ENCODE measurements at regions not wholly inside any gene's neighbourhood (a gene's known extent, or its start where the extent isn't known, plus 50 kb on each side); places are given as distances from the start of the nearest gene placed in this dataset.

- DNase-seq = no peak
These were observed 294.7 kb downstream of the C7orf25 start for GRCh38 chr7:42617071-42617765.

DNA sequence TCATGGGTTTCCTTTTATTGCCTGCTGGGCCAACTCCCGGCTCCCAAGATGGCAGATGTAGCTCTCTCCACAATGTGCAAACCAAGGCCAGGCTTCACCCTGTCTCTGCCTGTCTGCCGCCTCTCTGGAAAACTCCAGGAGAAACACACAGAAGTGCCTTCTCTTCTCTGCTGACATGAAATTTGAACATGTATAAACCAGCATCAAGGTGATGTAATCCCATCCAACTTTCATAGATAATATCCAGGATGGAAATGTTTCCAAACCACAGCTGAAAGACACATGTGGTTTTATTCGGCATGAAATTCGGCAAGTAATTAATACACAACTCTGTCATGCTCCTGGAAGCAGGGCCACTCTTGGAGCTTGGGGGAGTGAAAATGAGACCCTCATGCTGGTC, 297.2 kb downstream of the C7orf25 start:
- DNase-seq = no peak

GRCh38 chr7:42611961-42612360, 299.9 kb downstream of the C7orf25 start:
- DNase-seq = no peak

DNA sequence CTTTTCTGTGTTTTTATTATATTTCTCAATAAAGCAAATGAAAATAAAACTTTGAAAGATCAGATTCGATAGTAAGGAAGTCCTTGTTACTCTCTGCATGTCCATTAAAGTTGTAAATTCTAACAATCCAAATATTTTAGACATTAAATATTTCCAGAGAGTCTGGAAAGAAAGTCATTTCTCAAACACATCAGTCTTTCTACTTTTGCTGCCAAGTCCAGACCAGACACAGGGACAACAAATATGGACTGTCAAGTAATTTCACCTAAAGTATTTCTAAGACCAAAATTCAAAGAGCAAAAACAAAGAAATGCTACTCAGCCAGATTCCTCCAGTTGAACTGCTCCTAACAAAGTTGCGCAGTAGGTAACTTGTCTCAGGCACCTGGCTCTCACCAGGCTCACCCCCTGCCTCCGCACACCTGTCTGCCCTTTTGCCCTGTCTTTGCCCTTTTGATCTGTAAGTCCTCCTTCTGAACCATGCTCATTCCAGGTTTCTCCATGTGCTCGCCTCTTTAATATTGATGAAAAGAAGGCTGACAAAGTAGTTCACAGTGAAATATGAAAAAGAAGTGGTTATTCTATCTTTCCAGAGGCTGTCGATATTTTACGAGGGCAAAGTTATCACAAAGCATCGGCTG, 300.5 kb downstream of the C7orf25 start:
- DNase-seq = no peak

- DNase-seq = no peak
These were observed 305.5 kb downstream of the C7orf25 start for GRCh38 chr7:42606193-42606905.

DNA sequence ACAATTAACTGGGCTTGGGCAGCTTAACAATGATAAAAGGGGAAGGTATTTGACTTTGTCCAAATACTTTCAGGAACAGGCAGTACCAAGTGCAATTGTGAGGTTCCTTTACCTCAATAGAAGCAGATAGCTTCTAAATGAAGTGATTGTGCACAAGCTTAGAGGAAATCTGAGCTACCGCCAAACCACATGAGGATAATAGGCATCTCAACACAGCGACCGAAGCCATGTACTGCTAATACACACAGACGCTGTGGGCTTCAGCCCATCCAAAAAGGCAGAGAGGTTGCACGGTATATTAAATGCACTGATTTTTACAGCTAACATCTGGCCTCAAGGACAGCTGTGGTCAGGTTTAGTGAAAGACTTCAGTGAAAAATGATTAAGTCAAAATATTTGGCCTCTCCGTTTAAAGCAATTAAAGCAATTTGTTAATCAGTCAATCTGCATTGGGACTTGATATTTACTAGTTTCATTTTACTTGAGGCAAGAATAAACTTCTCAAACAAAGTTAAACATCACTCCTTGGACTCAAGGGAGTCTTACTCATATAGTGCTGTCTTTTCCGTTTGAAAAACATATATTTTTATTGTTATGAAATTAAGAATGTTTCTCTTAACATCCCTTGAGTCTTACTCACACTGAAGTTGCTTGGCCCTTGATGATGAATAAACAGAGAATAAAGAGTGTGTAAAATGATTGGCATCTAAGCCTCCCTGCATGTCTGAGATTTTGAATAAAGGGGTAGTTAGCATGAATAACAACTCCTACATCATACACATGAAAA, 306.3 kb downstream of the C7orf25 start:
- no peak for DNase-seq

GRCh38 chr7:42603496-42603895, 308.4 kb downstream of the C7orf25 start:
- DNase-seq = no peak

DNA sequence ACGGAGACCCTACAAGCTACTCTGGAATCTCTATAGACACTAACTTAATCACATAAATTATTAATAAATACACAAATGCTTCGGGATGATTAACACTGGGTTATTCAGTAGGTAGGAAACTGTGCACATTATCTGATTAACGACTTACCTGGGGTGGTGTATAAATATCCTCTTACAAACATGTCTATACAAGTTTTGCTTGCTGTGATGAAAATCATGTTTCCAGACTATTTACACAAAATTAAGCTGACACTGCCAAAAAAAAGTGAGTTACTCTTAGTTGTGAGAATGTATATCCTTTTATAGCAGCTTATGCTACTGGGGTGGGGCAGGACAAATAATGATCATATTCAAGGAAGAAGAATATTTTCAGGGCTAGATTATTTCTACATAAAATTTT, 314.6 kb downstream of the C7orf25 start:
- no peak for DNase-seq

- DNase-seq = no peak
These were observed 315.1 kb downstream of the C7orf25 start for GRCh38 chr7:42596737-42597136.

- no peak for DNase-seq
These were observed 318.0 kb downstream of the C7orf25 start for GRCh38 chr7:42593860-42594259.

DNA sequence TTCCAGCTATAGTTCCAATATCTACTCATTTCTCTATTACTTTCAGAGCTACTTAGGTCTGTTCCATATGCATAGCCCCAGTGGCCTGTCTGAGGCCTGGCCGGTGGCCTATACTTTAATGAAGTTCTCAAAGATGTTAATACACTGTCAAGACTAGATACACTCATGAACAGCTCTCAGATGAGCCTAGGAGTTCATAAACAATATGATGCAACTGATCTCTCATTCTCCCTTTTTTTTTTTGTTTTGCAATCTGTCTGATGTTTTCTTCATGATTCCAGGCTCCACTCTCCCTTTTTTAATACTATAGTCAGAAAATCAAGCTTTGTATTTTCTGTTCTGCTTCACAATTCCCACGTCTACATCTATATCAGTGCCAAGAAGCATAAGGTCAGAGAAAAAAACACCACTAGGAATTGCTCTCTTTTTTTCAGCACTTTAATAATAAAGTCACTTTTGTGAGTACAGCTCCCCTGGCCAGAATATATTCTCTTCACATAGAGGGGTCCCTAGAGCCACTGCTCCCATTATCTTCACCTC, 321.0 kb downstream of the C7orf25 start:
- DNase-seq = no peak

DNA sequence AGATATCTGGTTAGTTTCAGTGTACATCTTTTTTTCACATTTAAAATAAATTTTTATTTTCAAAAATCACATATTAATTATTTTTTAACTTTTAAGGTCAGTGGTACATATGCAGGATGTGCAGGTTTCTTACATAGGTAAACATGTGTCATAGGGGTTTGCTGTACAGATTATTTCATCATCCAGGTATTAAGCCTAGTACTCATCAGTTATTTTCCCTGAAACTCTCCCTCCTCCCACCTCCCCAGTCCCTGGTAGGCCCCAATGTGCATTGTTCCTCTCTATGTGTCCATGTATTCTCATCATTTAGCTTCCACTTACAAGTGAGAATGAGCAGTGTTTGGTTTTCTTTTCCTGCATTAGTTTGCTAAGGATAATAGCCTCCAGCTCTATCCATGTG, 323.0 kb downstream of the C7orf25 start:
- DNase-seq = no peak

GRCh38 chr7:42587806-42588205, 324.1 kb downstream of the C7orf25 start:
- no peak for DNase-seq

DNA sequence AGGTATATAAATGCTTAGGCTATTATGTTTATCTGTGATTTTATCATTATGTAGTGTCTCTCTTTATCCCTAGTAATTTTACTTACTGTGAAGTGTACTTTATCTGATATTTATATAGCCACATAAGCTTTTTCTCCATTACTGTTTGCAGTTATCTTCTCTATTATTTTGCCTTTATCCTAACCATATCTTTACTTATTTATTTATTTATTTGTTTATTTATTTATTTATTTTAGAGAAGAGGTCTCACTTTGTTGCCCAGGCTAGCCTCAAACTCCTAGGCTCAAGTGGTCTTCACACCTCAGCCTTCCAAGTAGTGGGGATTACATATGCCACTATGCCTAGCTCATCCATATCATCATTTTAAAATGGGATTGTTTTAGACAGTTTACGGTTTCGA, 331.8 kb downstream of the C7orf25 start:
- DNase-seq = no peak

- no peak for DNase-seq
These were observed 336.7 kb downstream of the C7orf25 start for GRCh38 chr7:42575171-42575570.

DNA sequence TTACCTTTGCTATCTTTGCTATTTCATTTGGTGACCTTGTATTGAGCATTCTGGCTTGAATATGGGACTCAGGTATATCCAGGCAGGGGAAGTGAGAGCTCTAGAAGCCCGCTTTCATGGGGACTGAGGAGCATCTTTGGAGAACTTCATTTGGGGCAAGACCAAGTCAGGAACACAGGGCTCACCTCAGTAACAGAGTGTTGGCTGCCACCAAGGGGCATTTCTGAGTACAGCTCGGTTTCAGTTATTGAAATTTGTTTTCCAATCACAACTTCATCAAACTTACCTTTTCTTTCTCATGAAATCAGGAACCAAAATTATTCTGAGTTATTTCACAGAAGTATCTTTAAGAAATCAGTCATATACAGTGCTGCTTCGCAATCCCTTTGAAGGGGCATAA, 337.2 kb downstream of the C7orf25 start:
- no peak for DNase-seq

GRCh38 chr7:42573881-42574672, 337.1 kb upstream of the GLI3 start:
- DNase-seq = no peak

DNA sequence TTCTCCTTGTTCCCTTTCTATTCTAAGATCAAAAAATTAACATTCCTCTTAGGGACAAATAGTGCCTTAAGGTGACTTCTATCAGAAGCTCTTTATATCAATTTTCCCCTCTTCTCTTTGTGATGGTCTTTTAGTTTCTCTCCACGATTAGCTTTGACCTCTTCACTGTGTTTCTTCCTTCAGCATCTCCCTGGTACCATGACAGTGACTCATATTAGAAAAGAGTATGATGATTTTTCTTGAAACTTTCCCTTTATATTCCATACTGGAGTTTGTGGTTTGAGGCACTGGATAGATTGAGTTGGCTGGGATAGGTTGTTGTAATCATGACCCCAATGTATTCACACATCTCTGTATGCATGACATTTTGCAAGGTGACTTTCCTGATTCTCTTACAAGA, 335.6 kb upstream of the GLI3 start:
- no peak for DNase-seq

GRCh38 chr7:42572056-42572455, 335.0 kb upstream of the GLI3 start:
- DNase-seq = no peak

DNA sequence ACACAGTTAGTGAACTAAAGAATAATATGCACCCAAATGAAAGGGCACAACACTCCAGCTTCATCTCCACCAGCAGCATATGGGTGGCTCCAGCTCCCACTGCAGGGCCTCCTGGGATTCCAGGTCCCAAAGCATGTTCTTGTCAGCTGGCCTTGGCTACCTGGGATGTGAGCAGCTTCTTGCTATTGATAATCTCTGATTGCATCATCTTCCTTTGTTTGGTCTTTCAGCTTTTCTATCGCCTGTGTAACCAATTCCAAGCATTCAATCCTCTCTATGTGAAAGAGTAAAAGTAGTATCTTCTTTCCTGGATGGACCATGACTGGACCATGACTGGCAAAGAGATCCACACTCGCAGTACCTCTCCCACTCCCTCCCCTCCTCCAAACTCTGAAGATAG, 333.9 kb upstream of the GLI3 start:
- DNase-seq = no peak

- no peak for DNase-seq
These were observed 330.0 kb upstream of the GLI3 start for GRCh38 chr7:42567051-42567450.

DNA sequence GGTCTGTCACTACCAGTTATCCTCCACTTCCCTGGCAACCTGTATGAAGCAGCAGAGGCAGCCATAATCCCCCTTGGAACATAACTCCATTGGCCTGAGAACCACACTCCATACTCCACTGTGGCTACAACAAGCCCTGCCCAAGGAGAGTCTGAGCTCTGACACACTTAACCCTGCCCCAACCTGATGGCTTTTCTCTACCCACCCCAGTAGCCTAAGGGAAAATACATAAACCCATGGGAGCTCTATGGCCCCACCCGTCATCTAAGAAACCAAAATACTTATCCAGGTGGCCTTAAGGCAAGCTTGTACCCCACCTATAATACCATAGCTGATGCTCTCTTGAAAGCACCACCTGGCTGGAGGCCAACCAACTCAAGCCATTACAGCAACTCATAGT, 324.8 kb upstream of the GLI3 start:
- DNase-seq = no peak
